ENCODE measurements at regions not wholly inside any gene's neighbourhood (a gene's known extent, or its start where the extent isn't known, plus 50 kb on each side); places are given as distances from the start of the nearest gene placed in this dataset.

DNA sequence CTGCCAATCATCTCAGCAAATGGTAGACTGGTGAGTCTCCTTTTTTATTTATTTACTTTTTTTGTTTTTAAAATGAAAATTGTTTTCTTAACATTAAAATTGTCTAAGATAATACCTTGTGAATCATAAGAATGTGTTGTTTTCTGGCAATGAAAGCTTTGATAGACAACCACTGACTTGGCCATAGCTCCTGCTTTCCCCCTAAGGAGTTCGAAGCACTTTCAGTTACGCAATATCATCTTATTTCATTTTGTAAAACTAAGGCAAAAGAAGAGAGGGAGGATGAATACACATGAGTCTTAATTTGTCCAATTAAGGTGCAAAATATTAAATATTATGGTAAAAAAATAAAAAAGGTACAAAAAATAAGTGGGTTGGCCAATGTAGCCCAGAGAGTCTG, 74.8 kb upstream of the PLCL2 start:
- DNase-seq (ENCODE audit: extremely low spot score), result no peak
- TF ChIP-seq L3MBTL2 (conservative IDR thresholded peaks at IDR 0.05) (no peak), FOXA1 (IDR thresholded peaks at IDR 0.05) (no peak), BHLHE40 (IDR thresholded peaks at IDR 0.05; ENCODE audit: borderline replicate concordance) (no peak), HDGF (IDR thresholded peaks at IDR 0.05; ENCODE audit: borderline replicate concordance) (no peak), SP1 (IDR thresholded peaks at IDR 0.05) (no peak), ZNF384 (IDR thresholded peaks at IDR 0.05) (no peak), LEF1 (IDR thresholded peaks at IDR 0.05; ENCODE audit: borderline replicate concordance) (no peak), FOXK2 (IDR thresholded peaks at IDR 0.05) (no peak), NFRKB (IDR thresholded peaks at IDR 0.05) (no peak), ARNT (IDR thresholded peaks at IDR 0.05) (no peak), SUZ12 (IDR thresholded peaks at IDR 0.05) (no peak), TARDBP (IDR thresholded peaks at IDR 0.05) (no peak)
- TF ChIP-seq, protein P1, sequence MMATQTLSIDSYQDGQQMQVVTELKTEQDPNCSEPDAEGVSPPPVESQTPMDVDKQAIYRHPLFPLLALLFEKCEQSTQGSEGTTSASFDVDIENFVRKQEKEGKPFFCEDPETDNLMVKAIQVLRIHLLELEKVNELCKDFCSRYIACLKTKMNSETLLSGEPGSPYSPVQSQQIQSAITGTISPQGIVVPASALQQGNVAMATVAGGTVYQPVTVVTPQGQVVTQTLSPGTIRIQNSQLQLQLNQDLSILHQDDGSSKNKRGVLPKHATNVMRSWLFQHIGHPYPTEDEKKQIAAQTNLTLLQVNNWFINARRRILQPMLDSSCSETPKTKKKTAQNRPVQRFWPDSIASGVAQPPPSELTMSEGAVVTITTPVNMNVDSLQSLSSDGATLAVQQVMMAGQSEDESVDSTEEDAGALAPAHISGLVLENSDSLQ (IDR thresholded peaks at IDR 0.05), result no peak
- POLR2A ChIA-PET, result no interaction called here
- CTCF ChIA-PET, result no interaction called here

DNA sequence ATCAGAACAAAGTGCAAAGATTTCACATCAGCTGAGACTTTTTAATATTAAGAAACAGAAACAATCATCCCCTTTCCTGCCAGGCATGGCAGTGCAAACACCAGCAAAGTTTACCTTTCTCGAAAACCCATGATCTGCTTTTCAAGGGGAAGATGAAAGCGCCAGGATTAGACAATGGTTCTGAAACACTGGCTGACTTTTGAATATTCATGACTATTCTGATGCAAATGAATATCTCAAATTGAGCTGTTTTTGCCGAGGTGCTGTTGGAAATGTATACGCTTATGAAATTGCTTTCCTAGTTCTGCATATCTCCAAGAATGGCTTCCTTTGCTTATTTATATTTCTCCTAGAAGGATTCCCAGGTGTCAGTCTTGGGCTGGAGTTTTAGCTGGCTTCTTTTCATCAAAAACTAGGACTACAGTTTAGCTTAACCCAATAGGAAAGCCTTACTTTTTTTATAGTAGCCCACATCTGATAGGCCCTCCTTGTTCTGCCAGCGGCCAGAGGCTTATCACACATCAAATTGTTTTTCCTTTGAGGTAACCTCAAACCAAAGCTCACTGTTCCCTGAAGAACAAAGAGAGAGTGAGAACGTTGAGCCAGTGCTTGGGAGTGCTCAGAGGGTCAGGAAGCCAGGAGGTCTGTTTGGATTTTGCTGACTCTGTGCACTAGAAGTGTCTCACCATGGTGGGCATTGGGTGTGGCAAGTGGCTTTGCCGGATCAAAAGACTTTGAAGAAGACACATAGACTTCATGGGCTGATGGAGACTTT, 74.0 kb upstream of the PLCL2 start:
- POLR2A ChIA-PET, result no interaction called here
- no peak for TF ChIP-seq FOXA1 (IDR thresholded peaks at IDR 0.05)
- TF ChIP-seq FOXM1 (IDR thresholded peaks at IDR 0.05; ENCODE audit: borderline replicate concordance), result no peak
- TF ChIP-seq NFRKB (IDR thresholded peaks at IDR 0.05), result no peak
- no peak for TF ChIP-seq SUZ12 (IDR thresholded peaks at IDR 0.05)
- TF ChIP-seq CTBP1 (IDR thresholded peaks at IDR 0.05; ENCODE audit: borderline replicate concordance), result no peak
- no peak for TF ChIP-seq TARDBP (IDR thresholded peaks at IDR 0.05)
- no peak for TF ChIP-seq FOXK2 (IDR thresholded peaks at IDR 0.05)
- no peak for TF ChIP-seq ZNF384 (IDR thresholded peaks at IDR 0.05)
- no peak for TF ChIP-seq SP1 (IDR thresholded peaks at IDR 0.05)
- TF ChIP-seq, protein P1 (IDR thresholded peaks at IDR 0.05), result no peak
- no peak for TF ChIP-seq L3MBTL2 (conservative IDR thresholded peaks at IDR 0.05)
- no peak for TF ChIP-seq LEF1 (IDR thresholded peaks at IDR 0.05; ENCODE audit: borderline replicate concordance)
- no peak for TF ChIP-seq BHLHE40 (IDR thresholded peaks at IDR 0.05; ENCODE audit: borderline replicate concordance)
- no peak for TF ChIP-seq ARNT (IDR thresholded peaks at IDR 0.05)
- TF ChIP-seq ELF4 (IDR thresholded peaks at IDR 0.05), result no peak
- no peak for TF ChIP-seq HDGF (IDR thresholded peaks at IDR 0.05; ENCODE audit: borderline replicate concordance)
- no peak for DNase-seq (ENCODE audit: extremely low spot score)
- CTCF ChIA-PET, result no interaction called here

DNA sequence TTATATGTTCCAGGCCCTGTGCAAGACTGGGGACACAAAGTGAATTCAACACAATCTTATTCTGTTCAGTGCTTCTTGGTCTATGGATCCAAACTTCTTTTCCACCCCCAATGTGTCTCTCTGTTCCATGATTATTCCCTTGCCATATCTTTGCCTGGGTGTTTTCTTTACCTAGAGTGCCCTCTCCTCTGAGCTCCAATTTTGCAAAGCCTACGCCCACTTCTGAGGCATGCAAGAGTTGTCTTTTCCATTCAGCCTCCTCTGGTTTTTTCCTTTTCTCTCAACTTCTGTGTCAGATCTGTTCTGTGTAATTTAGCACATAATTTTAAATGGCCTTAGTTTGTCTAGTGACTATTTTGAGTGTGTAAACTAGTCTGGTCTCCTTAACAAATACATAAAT, 72.8 kb upstream of the PLCL2 start:
- no peak for TF ChIP-seq FOXA1 (IDR thresholded peaks at IDR 0.05)
- TF ChIP-seq, protein P1 (IDR thresholded peaks at IDR 0.05), result no peak
- TF ChIP-seq L3MBTL2 (conservative IDR thresholded peaks at IDR 0.05), result no peak
- no peak for TF ChIP-seq ELF4 (IDR thresholded peaks at IDR 0.05)
- no peak for TF ChIP-seq LEF1 (IDR thresholded peaks at IDR 0.05; ENCODE audit: borderline replicate concordance)
- POLR2A ChIA-PET, result no interaction called here
- CTCF ChIA-PET, result no interaction called here
- DNase-seq (ENCODE audit: extremely low spot score), result no peak

DNA sequence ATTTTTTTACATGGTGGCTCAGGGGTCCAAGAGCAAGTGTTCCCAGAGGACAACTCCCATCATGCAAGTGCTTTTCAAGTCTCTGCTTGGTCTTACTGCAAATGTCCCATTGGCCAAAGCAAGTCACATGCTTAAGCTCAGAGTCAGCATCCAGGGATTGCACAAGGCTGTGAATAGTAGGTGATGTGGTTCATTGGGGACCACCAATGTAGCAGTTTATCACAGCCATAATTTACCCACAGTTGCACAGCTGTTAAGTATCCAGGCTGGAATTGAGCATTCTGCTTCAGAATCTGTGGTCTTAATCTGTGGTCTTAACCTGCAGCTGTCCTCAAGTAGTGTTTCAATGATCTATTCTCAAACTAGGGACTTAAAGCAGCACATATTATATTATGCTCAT, 71.4 kb upstream of the PLCL2 start:
- DNase-seq (ENCODE audit: extremely low spot score), result no peak
- TF ChIP-seq ELF4 (IDR thresholded peaks at IDR 0.05) (no peak), SP1 (IDR thresholded peaks at IDR 0.05) (no peak), CTBP1 (IDR thresholded peaks at IDR 0.05; ENCODE audit: borderline replicate concordance) (no peak), FOXK2 (IDR thresholded peaks at IDR 0.05) (no peak), ARNT (IDR thresholded peaks at IDR 0.05) (no peak), FOXM1 (IDR thresholded peaks at IDR 0.05; ENCODE audit: borderline replicate concordance) (no peak), ZNF384 (IDR thresholded peaks at IDR 0.05) (no peak), NFRKB (IDR thresholded peaks at IDR 0.05) (no peak), HDGF (IDR thresholded peaks at IDR 0.05; ENCODE audit: borderline replicate concordance) (no peak), BHLHE40 (IDR thresholded peaks at IDR 0.05; ENCODE audit: borderline replicate concordance) (no peak), SUZ12 (IDR thresholded peaks at IDR 0.05) (no peak), LEF1 (IDR thresholded peaks at IDR 0.05; ENCODE audit: borderline replicate concordance) (no peak), FOXA1 (IDR thresholded peaks at IDR 0.05) (no peak), L3MBTL2 (conservative IDR thresholded peaks at IDR 0.05) (no peak), TARDBP (IDR thresholded peaks at IDR 0.05) (no peak)
- TF ChIP-seq, protein P1 (IDR thresholded peaks at IDR 0.05), result no peak
- POLR2A ChIA-PET, result no interaction called here
- CTCF ChIA-PET, result no interaction called here

DNA sequence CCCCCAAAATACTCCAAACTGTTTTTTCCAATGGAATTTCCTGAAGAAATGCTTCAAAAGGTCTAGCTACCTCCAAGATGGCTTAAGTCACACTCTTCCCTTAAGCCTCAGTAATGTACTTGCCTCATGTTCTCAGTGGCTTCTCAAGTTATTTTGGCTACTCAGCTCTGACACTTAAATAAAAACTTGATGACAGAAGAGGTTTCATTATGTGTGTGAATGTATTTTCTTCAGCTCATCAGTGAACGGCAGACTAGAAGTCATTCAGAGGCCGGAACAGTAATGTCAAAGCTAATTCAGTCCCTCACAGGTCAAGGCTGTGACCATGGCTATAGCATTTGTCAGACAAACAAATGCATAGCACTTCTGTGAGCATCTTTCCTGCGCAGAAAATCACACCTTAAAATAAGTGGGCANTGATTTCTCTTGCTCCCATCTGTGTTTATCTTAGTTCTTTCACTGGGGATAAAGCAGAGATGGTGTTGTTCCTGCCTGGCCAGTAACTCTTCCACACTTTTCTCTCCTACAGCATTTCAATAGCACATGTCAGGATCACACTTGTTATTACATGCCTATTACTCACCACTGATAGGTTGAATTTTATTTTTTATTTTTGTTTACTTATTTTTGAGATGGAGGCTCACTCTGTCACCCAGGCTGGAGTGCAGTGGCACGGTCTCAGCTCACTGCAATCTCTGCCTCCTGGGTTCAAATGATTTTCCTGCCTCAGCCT, 68.5 kb upstream of the PLCL2 start:
- DNase-seq (ENCODE audit: extremely low spot score), result no peak
- CTCF ChIA-PET, result interaction anchor here (0.6 kb wide), 1 partner anchor 616 kb away, joined by 3 read pairs; no protein-coding TSS in a partner anchor
- no peak for TF ChIP-seq TARDBP (IDR thresholded peaks at IDR 0.05)
- TF ChIP-seq, protein P1 (IDR thresholded peaks at IDR 0.05), result no peak
- POLR2A ChIA-PET, result no interaction called here

Measured in HEK293T (cell line).